ENCODE measurements at regions not wholly inside any gene's neighbourhood (a gene's known extent, or its start where the extent isn't known, plus 50 kb on each side); places are given as distances from the start of the nearest gene placed in this dataset.

DNA sequence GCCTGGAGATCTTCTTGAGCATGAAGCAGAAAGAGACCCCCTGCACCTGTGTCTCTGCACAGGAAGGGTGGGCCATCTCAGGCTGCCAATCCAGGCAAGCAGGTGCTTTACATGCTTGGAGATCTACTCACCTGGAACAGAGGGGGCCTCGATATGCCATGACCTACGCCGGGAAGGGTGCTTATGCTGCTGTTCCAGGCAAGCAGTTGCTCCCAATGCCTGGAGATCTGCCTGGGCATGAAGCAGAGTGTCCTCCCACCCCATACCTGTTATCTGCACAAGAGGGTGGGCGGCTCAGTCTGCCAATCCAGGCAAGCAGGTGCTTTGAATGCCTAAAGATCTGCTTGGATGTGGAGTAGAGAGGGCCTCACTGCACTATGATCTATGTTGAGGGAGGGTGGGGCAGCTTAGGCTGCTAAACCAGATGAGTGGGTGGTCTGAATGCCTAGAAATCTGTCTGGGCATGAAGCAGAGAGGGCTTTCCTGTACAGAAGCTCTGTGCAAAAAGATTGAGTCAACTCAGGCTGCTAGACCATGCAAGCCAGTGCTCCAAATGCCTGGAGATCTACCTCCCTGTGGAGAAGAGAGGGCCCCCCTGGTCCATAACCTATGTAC is 104.5 kb upstream of the QRFPR start:
- Histone ChIP-seq H3K27me3 (ENCODE audit: control insufficient read depth in 2 of 2, insufficient read depth in 1 of 2, low read length in 1 of 2) (no peaks in the 10 kb centered on the region), H3K4me1 (ENCODE audit: control insufficient read depth in 2 of 2, insufficient read depth in 2 of 2, low read length in 2 of 2) (no peaks in the 10 kb centered on the region), H3K9me3 (ENCODE audit: control insufficient read depth in 2 of 2, insufficient read depth in 1 of 2, low read length in 1 of 2) (no peaks in the 10 kb centered on the region), H3K27ac (ENCODE audit: low read depth in 1 of 2, low read length in 1 of 2) (no peak overlapping the region), H3K36me3 (ENCODE audit: control insufficient read depth in 2 of 2, insufficient read depth in 2 of 2, low read length in 1 of 2) (no peaks in the 10 kb centered on the region), H3K4me3 (ENCODE audit: low read length in 2 of 2) (no peak overlapping the region)
- no peak for DNase-seq (ENCODE audit: low read depth in 6 of 9, low spot score in 9 of 9)
- 93% methylated on average over 4 of the region's 4 CpGs for WGBS

DNA sequence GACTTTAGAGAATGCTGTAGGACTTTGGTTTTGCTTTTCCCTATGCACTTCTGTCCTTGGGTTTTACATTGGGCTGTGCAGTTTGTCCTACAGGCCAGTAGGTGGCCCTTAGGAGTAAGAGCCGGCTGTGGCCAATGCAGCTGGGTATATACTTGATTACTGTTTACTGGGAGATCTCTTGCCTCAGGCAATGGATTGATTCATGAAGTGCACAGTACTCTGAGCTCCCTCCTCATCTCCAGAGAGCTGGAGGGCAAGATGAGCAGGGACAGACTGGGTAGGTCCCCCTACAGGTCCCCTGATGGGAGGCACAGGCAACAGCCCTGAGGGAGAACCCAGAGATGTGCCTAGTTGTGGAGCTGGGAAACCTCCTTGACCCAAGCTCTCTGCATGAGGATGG is 103.8 kb upstream of the QRFPR start:
- no peaks in the 10 kb centered on the region for H3K4me1 ChIP-seq (ENCODE audit: control insufficient read depth in 2 of 2, insufficient read depth in 2 of 2, low read length in 2 of 2)
- peak in 3 of 9 donors; percentile 7 to 18 (median 17) for DNase-seq (ENCODE audit: low read depth in 6 of 9, low spot score in 9 of 9)
- no peak overlapping the region for H3K27ac ChIP-seq (ENCODE audit: low read depth in 1 of 2, low read length in 1 of 2)
- H3K36me3 ChIP-seq (ENCODE audit: control insufficient read depth in 2 of 2, insufficient read depth in 2 of 2, low read length in 1 of 2) = no peaks in the 10 kb centered on the region
- WGBS = 5% methylated on average over 1 of the region's 1 CpG
- H3K4me3 ChIP-seq (ENCODE audit: low read length in 2 of 2) = no peak overlapping the region
- H3K9me3 ChIP-seq (ENCODE audit: control insufficient read depth in 2 of 2, insufficient read depth in 1 of 2, low read length in 1 of 2) = no peaks in the 10 kb centered on the region
- H3K27me3 ChIP-seq (ENCODE audit: control insufficient read depth in 2 of 2, insufficient read depth in 1 of 2, low read length in 1 of 2) = no peaks in the 10 kb centered on the region

DNA sequence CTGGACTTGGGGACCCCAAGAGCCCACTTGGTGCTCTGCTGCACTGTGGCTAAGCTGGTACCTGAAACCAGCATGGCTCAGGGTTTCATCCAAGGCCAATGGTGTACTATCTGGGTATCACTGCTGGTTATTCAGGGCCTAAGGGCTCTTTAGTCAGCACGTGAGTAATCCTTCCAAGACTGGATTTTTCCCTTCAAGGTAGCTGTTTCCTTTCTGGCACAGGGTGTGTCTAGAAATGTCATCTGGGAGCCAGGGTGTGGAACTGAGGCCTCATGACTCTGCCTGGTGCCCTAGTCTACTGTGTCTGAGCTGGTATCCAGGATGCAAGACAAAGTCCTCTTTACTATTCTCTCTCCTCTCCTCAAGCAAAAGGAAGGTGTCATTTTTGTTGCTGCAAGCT is 99.0 kb upstream of the QRFPR start:
- WGBS = 85% methylated on average over 1 of the region's 1 CpG
- Histone ChIP-seq H3K9me3 (ENCODE audit: control insufficient read depth in 2 of 2, insufficient read depth in 1 of 2, low read length in 1 of 2) (no peaks in the 10 kb centered on the region), H3K36me3 (ENCODE audit: control insufficient read depth in 2 of 2, insufficient read depth in 2 of 2, low read length in 1 of 2) (no peaks in the 10 kb centered on the region), H3K27ac (ENCODE audit: low read depth in 1 of 2, low read length in 1 of 2) (no peak overlapping the region), H3K4me1 (ENCODE audit: control insufficient read depth in 2 of 2, insufficient read depth in 2 of 2, low read length in 2 of 2) (no peaks in the 10 kb centered on the region), H3K27me3 (ENCODE audit: control insufficient read depth in 2 of 2, insufficient read depth in 1 of 2, low read length in 1 of 2) (no peaks in the 10 kb centered on the region), H3K4me3 (ENCODE audit: low read length in 2 of 2) (no peak overlapping the region)
- DNase-seq (ENCODE audit: low read depth in 6 of 9, low spot score in 9 of 9) = no peak

GRCh38 chr4:121477480-121477879 is 96.7 kb upstream of the QRFPR start:
- WGBS = 90% methylated on average over 2 of the region's 2 CpGs
- Histone ChIP-seq H3K9me3 (ENCODE audit: control insufficient read depth in 2 of 2, insufficient read depth in 1 of 2, low read length in 1 of 2) (no peaks in the 10 kb centered on the region), H3K36me3 (ENCODE audit: control insufficient read depth in 2 of 2, insufficient read depth in 2 of 2, low read length in 1 of 2) (no peaks in the 10 kb centered on the region), H3K4me1 (ENCODE audit: control insufficient read depth in 2 of 2, insufficient read depth in 2 of 2, low read length in 2 of 2) (no peaks in the 10 kb centered on the region), H3K27me3 (ENCODE audit: control insufficient read depth in 2 of 2, insufficient read depth in 1 of 2, low read length in 1 of 2) (no peaks in the 10 kb centered on the region), H3K4me3 (ENCODE audit: low read length in 2 of 2) (no peak overlapping the region), H3K27ac (ENCODE audit: low read depth in 1 of 2, low read length in 1 of 2) (no peak overlapping the region)
- no peak for DNase-seq (ENCODE audit: low read depth in 6 of 9, low spot score in 9 of 9)

DNA sequence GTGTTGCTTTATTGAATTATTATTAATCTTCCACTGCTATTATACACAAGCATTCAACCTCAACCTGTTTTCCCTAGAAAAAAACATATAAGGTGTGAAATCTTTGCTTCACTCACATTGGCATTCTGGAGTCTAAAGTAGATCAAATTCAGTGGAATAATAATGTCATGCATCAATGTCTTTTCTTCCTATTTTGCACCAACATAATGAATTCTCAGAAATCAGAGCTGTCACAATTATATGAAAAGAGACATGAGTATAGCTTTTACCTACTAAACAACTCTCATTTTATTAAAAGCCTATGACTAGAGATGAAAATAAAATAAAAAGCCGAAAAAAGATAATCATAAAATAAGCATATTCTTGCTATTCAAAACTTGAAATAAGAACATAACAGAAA is 96.3 kb upstream of the QRFPR start:
- H3K36me3 ChIP-seq (ENCODE audit: control insufficient read depth in 2 of 2, insufficient read depth in 2 of 2, low read length in 1 of 2) = no peaks in the 10 kb centered on the region
- no peak overlapping the region for H3K27ac ChIP-seq (ENCODE audit: low read depth in 1 of 2, low read length in 1 of 2)
- H3K9me3 ChIP-seq (ENCODE audit: control insufficient read depth in 2 of 2, insufficient read depth in 1 of 2, low read length in 1 of 2) = no peaks in the 10 kb centered on the region
- no peak for DNase-seq (ENCODE audit: low read depth in 6 of 9, low spot score in 9 of 9)
- no peaks in the 10 kb centered on the region for H3K4me1 ChIP-seq (ENCODE audit: control insufficient read depth in 2 of 2, insufficient read depth in 2 of 2, low read length in 2 of 2)
- no peaks in the 10 kb centered on the region for H3K27me3 ChIP-seq (ENCODE audit: control insufficient read depth in 2 of 2, insufficient read depth in 1 of 2, low read length in 1 of 2)
- WGBS = 97% methylated on average over 1 of the region's 1 CpG
- no peak overlapping the region for H3K4me3 ChIP-seq (ENCODE audit: low read length in 2 of 2)

- Histone ChIP-seq H3K27ac (ENCODE audit: low read depth in 1 of 2, low read length in 1 of 2) (no peak overlapping the region), H3K4me3 (ENCODE audit: low read length in 2 of 2) (no peak overlapping the region), H3K36me3 (ENCODE audit: control insufficient read depth in 2 of 2, insufficient read depth in 2 of 2, low read length in 1 of 2) (no peaks in the 10 kb centered on the region), H3K4me1 (ENCODE audit: control insufficient read depth in 2 of 2, insufficient read depth in 2 of 2, low read length in 2 of 2) (no peaks in the 10 kb centered on the region), H3K27me3 (ENCODE audit: control insufficient read depth in 2 of 2, insufficient read depth in 1 of 2, low read length in 1 of 2) (no peaks in the 10 kb centered on the region), H3K9me3 (ENCODE audit: control insufficient read depth in 2 of 2, insufficient read depth in 1 of 2, low read length in 1 of 2) (no peaks in the 10 kb centered on the region)
- 87% methylated on average over 2 of the region's 2 CpGs for WGBS
- DNase-seq (ENCODE audit: low read depth in 6 of 9, low spot score in 9 of 9) = no peak
Observed at GRCh38 chr4:121472937-121473721, 92.3 kb upstream of the QRFPR start.

- no peaks in the 10 kb centered on the region for H3K9me3 ChIP-seq (ENCODE audit: control insufficient read depth in 2 of 2, insufficient read depth in 1 of 2, low read length in 1 of 2)
- H3K27me3 ChIP-seq (ENCODE audit: control insufficient read depth in 2 of 2, insufficient read depth in 1 of 2, low read length in 1 of 2) = no peaks in the 10 kb centered on the region
- no peak overlapping the region for H3K27ac ChIP-seq (ENCODE audit: low read depth in 1 of 2, low read length in 1 of 2)
- no peaks in the 10 kb centered on the region for H3K36me3 ChIP-seq (ENCODE audit: control insufficient read depth in 2 of 2, insufficient read depth in 2 of 2, low read length in 1 of 2)
- DNase-seq (ENCODE audit: low read depth in 6 of 9, low spot score in 9 of 9) = no peak
- 18% methylated on average over 2 of the region's 2 CpGs for WGBS
- no peaks in the 10 kb centered on the region for H3K4me1 ChIP-seq (ENCODE audit: control insufficient read depth in 2 of 2, insufficient read depth in 2 of 2, low read length in 2 of 2)
- H3K4me3 ChIP-seq (ENCODE audit: low read length in 2 of 2) = no peak overlapping the region
Observed at GRCh38 chr4:121464854-121465253, 84.0 kb upstream of the QRFPR start.

GRCh38 chr4:121462660-121463261 is 81.9 kb upstream of the QRFPR start:
- Histone ChIP-seq H3K9me3 (ENCODE audit: control insufficient read depth in 2 of 2, insufficient read depth in 1 of 2, low read length in 1 of 2) (no peaks in the 10 kb centered on the region), H3K27ac (ENCODE audit: low read depth in 1 of 2, low read length in 1 of 2) (no peak overlapping the region), H3K36me3 (ENCODE audit: control insufficient read depth in 2 of 2, insufficient read depth in 2 of 2, low read length in 1 of 2) (no peaks in the 10 kb centered on the region), H3K4me3 (ENCODE audit: low read length in 2 of 2) (no peak overlapping the region), H3K4me1 (ENCODE audit: control insufficient read depth in 2 of 2, insufficient read depth in 2 of 2, low read length in 2 of 2) (no peaks in the 10 kb centered on the region), H3K27me3 (ENCODE audit: control insufficient read depth in 2 of 2, insufficient read depth in 1 of 2, low read length in 1 of 2) (no peaks in the 10 kb centered on the region)
- DNase-seq (ENCODE audit: low read depth in 6 of 9, low spot score in 9 of 9) = peak; percentile 11 to 80 (median 38)
- WGBS = 56% methylated on average over 5 of the region's 5 CpGs

- Histone ChIP-seq H3K36me3 (ENCODE audit: control insufficient read depth in 2 of 2, insufficient read depth in 2 of 2, low read length in 1 of 2) (no peaks in the 10 kb centered on the region), H3K4me1 (ENCODE audit: control insufficient read depth in 2 of 2, insufficient read depth in 2 of 2, low read length in 2 of 2) (no peaks in the 10 kb centered on the region), H3K4me3 (ENCODE audit: low read length in 2 of 2) (no peak overlapping the region), H3K9me3 (ENCODE audit: control insufficient read depth in 2 of 2, insufficient read depth in 1 of 2, low read length in 1 of 2) (no peaks in the 10 kb centered on the region), H3K27ac (ENCODE audit: low read depth in 1 of 2, low read length in 1 of 2) (no peak overlapping the region), H3K27me3 (ENCODE audit: control insufficient read depth in 2 of 2, insufficient read depth in 1 of 2, low read length in 1 of 2) (no peaks in the 10 kb centered on the region)
- no peak for DNase-seq (ENCODE audit: low read depth in 6 of 9, low spot score in 9 of 9)
- WGBS = 87% methylated on average over 2 of the region's 2 CpGs
Observed at GRCh38 chr4:121459026-121459425, 78.2 kb upstream of the QRFPR start.
